ENCODE measurements at regions not wholly inside any gene's neighbourhood (a gene's known extent, or its start where the extent isn't known, plus 50 kb on each side); places are given as distances from the start of the nearest gene placed in this dataset.

DNA sequence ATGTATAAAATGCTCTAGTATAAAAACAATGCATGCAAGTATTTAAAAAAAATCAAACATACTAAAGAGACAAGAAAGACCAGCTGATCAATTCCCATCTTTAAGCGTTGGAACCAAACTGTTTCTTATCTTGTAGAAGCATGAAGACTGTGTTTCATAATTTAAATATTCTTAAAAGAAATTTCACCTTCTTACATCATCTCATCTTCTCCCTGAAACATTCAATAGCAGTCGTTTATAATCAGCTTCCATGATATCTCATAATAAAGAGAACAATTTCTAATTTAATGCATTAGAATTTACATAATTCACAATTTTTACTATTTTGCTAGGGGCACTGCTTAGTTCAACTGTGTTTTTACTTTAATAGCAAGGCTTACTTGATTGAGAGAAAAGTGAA, 468.1 kb upstream of the MARCKS start:
- no peak overlapping the region for H3K4me3 ChIP-seq (ENCODE audit: low read depth, low read length)
- no peaks in the 10 kb centered on the region for H3K4me1 ChIP-seq
- H3K36me3 ChIP-seq (ENCODE audit: control insufficient read depth, insufficient read depth, low read length), result no peaks in the 10 kb centered on the region
- TF ChIP-seq, protein P1, sequence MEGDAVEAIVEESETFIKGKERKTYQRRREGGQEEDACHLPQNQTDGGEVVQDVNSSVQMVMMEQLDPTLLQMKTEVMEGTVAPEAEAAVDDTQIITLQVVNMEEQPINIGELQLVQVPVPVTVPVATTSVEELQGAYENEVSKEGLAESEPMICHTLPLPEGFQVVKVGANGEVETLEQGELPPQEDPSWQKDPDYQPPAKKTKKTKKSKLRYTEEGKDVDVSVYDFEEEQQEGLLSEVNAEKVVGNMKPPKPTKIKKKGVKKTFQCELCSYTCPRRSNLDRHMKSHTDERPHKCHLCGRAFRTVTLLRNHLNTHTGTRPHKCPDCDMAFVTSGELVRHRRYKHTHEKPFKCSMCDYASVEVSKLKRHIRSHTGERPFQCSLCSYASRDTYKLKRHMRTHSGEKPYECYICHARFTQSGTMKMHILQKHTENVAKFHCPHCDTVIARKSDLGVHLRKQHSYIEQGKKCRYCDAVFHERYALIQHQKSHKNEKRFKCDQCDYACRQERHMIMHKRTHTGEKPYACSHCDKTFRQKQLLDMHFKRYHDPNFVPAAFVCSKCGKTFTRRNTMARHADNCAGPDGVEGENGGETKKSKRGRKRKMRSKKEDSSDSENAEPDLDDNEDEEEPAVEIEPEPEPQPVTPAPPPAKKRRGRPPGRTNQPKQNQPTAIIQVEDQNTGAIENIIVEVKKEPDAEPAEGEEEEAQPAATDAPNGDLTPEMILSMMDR (IDR thresholded peaks at IDR 0.05), result no peak
- no peak overlapping the region for H3K9ac ChIP-seq
- H3K27me3 ChIP-seq (ENCODE audit: control insufficient read depth, insufficient read depth, low read length), result no peaks in the 10 kb centered on the region
- no peaks in the 10 kb centered on the region for H3K79me2 ChIP-seq
- no peak overlapping the region for H3K4me2 ChIP-seq (ENCODE audit: low read length)
- H2AFZ ChIP-seq, result no peak overlapping the region
- H3K27ac ChIP-seq, result no peak overlapping the region
- no peaks in the 10 kb centered on the region for H3K9me3 ChIP-seq (ENCODE audit: control insufficient read depth, low read length)

DNA sequence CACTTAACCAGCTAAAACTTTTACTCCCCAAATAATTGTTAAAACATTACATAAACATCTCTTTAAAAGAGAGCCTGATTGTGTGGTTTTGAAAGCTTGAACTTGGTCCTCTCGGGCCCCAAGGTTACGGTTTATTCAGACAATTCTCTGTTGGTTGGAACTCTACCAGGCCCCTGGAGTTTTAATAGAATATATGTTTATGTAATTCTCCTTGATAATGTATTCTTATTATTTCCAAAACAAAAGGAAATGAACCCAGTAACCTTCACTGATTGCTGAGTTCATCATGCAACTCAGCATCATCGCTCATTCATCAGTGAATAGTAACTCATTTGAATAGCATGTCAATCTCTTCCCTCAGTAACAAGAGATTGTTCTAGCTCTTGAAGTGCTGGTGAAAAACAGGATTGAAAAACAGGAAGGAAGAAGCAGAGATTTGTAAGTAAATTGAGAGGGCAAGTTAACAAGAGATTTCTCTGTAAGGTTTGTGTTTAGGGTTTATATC, 464.5 kb upstream of the MARCKS start:
- no peaks in the 10 kb centered on the region for H3K79me2 ChIP-seq
- H3K36me3 ChIP-seq (ENCODE audit: control insufficient read depth, insufficient read depth, low read length), result no peaks in the 10 kb centered on the region
- no peak overlapping the region for H3K27ac ChIP-seq
- no peak overlapping the region for H2AFZ ChIP-seq
- no peak overlapping the region for H3K4me3 ChIP-seq (ENCODE audit: low read depth, low read length)
- H3K9ac ChIP-seq, result no peak overlapping the region
- no peak overlapping the region for H3K4me2 ChIP-seq (ENCODE audit: low read length)
- no peaks in the 10 kb centered on the region for H3K27me3 ChIP-seq (ENCODE audit: control insufficient read depth, insufficient read depth, low read length)
- no peaks in the 10 kb centered on the region for H3K9me3 ChIP-seq (ENCODE audit: control insufficient read depth, low read length)
- H3K4me1 ChIP-seq, result no peaks in the 10 kb centered on the region
- TF ChIP-seq, protein P1 (IDR thresholded peaks at IDR 0.05), result no peak

DNA sequence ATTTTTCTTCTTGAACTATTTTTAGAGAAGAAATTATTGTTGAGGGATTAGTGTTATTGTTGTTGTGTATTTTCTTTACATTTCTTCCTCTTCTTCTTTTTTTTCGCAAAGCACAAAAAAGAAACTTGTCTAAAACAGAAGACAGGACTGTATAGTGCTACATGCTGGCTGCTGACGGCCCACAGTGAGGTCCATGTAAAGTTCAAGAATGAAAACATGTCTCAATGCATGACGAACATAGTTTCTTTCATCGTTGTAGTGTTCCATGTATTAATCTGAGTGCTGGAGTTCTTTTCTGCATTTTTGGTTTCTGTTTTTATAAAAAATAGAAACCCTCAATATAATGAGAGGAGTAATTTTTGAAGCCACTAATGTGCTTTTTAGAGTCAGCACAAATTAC, 462.9 kb upstream of the MARCKS start:
- no peaks in the 10 kb centered on the region for H3K36me3 ChIP-seq (ENCODE audit: control insufficient read depth, insufficient read depth, low read length)
- TF ChIP-seq, protein P1 (IDR thresholded peaks at IDR 0.05), result no peak
- no peaks in the 10 kb centered on the region for H3K79me2 ChIP-seq
- H3K27me3 ChIP-seq (ENCODE audit: control insufficient read depth, insufficient read depth, low read length), result no peaks in the 10 kb centered on the region
- H3K4me2 ChIP-seq (ENCODE audit: low read length), result no peak overlapping the region
- no peak overlapping the region for H2AFZ ChIP-seq
- no peak overlapping the region for H3K9ac ChIP-seq
- no peak overlapping the region for H3K27ac ChIP-seq
- H3K4me1 ChIP-seq, result no peaks in the 10 kb centered on the region
- no peak overlapping the region for H3K4me3 ChIP-seq (ENCODE audit: low read depth, low read length)
- no peaks in the 10 kb centered on the region for H3K9me3 ChIP-seq (ENCODE audit: control insufficient read depth, low read length)

DNA sequence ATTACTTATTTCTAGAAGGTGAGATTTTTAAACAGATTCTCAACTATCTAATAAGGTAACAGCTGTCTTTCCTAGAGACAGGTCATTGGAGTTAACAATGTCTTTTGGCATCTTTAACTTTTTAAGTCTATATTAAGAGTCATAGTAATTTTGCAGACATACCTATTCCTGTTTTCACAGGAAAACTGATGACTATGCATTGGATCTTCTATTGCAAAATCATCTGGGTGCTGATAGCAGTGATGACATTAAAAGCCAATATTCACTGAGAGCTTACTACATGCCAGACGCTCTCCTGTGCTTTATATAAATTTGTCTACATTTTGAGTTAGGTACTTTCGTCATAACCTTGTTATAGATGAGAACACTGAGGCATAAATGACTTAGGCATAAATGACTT, 462.4 kb upstream of the MARCKS start:
- H3K79me2 ChIP-seq, result no peaks in the 10 kb centered on the region
- no peak overlapping the region for H3K27ac ChIP-seq
- no peaks in the 10 kb centered on the region for H3K27me3 ChIP-seq (ENCODE audit: control insufficient read depth, insufficient read depth, low read length)
- no peak overlapping the region for H3K4me2 ChIP-seq (ENCODE audit: low read length)
- H3K36me3 ChIP-seq (ENCODE audit: control insufficient read depth, insufficient read depth, low read length), result no peaks in the 10 kb centered on the region
- no peak overlapping the region for H3K9ac ChIP-seq
- no peak overlapping the region for H3K4me3 ChIP-seq (ENCODE audit: low read depth, low read length)
- H3K4me1 ChIP-seq, result no peaks in the 10 kb centered on the region
- H2AFZ ChIP-seq, result no peak overlapping the region
- TF ChIP-seq, protein P1 (IDR thresholded peaks at IDR 0.05), result no peak
- H3K9me3 ChIP-seq (ENCODE audit: control insufficient read depth, low read length), result no peaks in the 10 kb centered on the region

DNA sequence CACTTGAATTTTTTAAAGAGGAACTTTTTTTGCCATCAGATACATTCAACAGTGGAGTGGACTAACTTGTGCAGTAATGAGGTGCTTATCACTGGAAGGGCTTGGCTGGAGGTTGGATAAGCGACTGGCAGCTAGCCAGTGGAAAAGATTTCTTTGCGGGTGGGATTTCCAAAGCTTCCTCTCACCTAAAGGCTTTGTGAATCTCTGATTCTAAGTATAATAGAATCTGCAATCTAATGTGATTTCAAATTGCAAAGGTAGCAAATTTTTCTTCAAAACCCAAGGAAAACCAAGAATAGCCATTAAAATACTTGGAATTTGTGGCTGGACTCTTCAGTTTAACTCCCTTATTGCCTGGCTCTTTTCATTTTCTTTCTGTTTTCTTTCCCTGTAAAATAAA, 460.4 kb upstream of the MARCKS start:
- Histone ChIP-seq H3K79me2 (no peaks in the 10 kb centered on the region), H2AFZ (no peak overlapping the region), H3K9ac (no peak overlapping the region), H3K36me3 (ENCODE audit: control insufficient read depth, insufficient read depth, low read length) (no peaks in the 10 kb centered on the region), H3K9me3 (ENCODE audit: control insufficient read depth, low read length) (no peaks in the 10 kb centered on the region), H3K27me3 (ENCODE audit: control insufficient read depth, insufficient read depth, low read length) (no peaks in the 10 kb centered on the region), H3K4me3 (ENCODE audit: low read depth, low read length) (no peak overlapping the region), H3K27ac (no peak overlapping the region), H3K4me1 (no peaks in the 10 kb centered on the region), H3K4me2 (ENCODE audit: low read length) (no peak overlapping the region)
- TF ChIP-seq, protein P1 (IDR thresholded peaks at IDR 0.05), result no peak
